Liver (tissue), 8 donors: ENCODE measurements at regions not wholly inside any gene's neighbourhood (a gene's known extent, or its start where the extent isn't known, plus 50 kb on each side); places are given as distances from the start of the nearest gene placed in this dataset.

Experiments
- DNase-seq: peaks from one replicate; pipeline ENCODE4 v3.0.0-alpha.2; 2017; ENCODE audit warnings: low spot score
- H3K27ac ChIP-seq, 2 donors: one replicate each; pipeline ENCODE4 v1.7.0; 2013; ENCODE audit warnings: inconsistent platforms in 2 of 2, low read length in 2 of 2, control low read depth in 1 of 2, low read depth in 1 of 2, mild to moderate bottlenecking in 1 of 2
- H3K27me3 ChIP-seq, 4 donors: one replicate each; pipeline versions ENCODE4 v1.6.1 to v1.7.0; 2013; ENCODE audit warnings: low read length in 3 of 4, inconsistent platforms in 1 of 4, mild to moderate bottlenecking in 1 of 4, moderate library complexity in 1 of 4; ENCODE audit not compliant: control insufficient read depth in 4 of 4, insufficient read depth in 4 of 4
- H3K36me3 ChIP-seq, 4 donors: one replicate each; pipeline versions ENCODE4 v1.6.1 to v1.7.0; 2013; ENCODE audit warnings: low read length in 3 of 4, mild to moderate bottlenecking in 3 of 4, low read depth in 1 of 4, moderate library complexity in 1 of 4; ENCODE audit not compliant: control insufficient read depth in 4 of 4, insufficient read depth in 3 of 4
- H3K4me1 ChIP-seq, 4 donors: one replicate each; pipeline versions ENCODE4 v1.6.1 to v1.7.0; 2013; ENCODE audit warnings: low read length in 3 of 4, mild to moderate bottlenecking in 3 of 4, moderate library complexity in 1 of 4; ENCODE audit not compliant: control insufficient read depth in 4 of 4, insufficient read depth in 4 of 4
- H3K4me3 ChIP-seq, 3 donors: one replicate each; pipeline versions ENCODE4 v1.6.1 to v1.7.0; 2013; ENCODE audit warnings: low read length in 3 of 3, control low read depth in 1 of 3, low read depth in 1 of 3, mild to moderate bottlenecking in 1 of 3
- H3K9ac ChIP-seq, 2 donors: one replicate each; pipeline ENCODE4 v1.7.0; 2013; ENCODE audit warnings: low read length in 2 of 2, mild to moderate bottlenecking in 2 of 2, moderate library complexity in 2 of 2, control low read depth in 1 of 2, low read depth in 1 of 2
- H3K9me3 ChIP-seq, 4 donors: one replicate each; pipeline versions ENCODE4 v1.6.1 to v1.7.0; 2013; ENCODE audit warnings: low read length in 3 of 4; ENCODE audit not compliant: control insufficient read depth in 4 of 4
- ATF3 ChIP-seq: IDR thresholded peaks from 2 replicates; pipeline ENCODE4 v1.6.1; 2016; ENCODE audit warnings: antibody characterized with exemption
- CTCF ChIP-seq: fragments of 150-350 bp; IDR thresholded peaks from 2 replicates; pipeline ENCODE4 v1.5.1; 2017; ENCODE audit warnings: improper control_type of control experiment, low read depth, low read length; ENCODE audit not compliant: missing input control
- EGR1 ChIP-seq, 2 donors: IDR thresholded peaks; 2 replicates each; pipeline ENCODE4 v1.6.1; 2016 to 2018; ENCODE audit warnings: antibody characterized with exemption in 2 of 2, low read depth in 2 of 2
- FOXA2 ChIP-seq: IDR thresholded peaks from 2 replicates; pipeline ENCODE4 v1.6.1; 2016; ENCODE audit warnings: antibody characterized with exemption
- GABPA ChIP-seq, 2 donors: IDR thresholded peaks in 1 of 2; conservative IDR thresholded peaks in 1 of 2; 2 replicates each; pipeline ENCODE4 v1.6.1; 2016; ENCODE audit warnings: antibody characterized with exemption in 2 of 2, mild to moderate bottlenecking in 1 of 2, moderate library complexity in 1 of 2
- HNF4A ChIP-seq, 2 donors: conservative IDR thresholded peaks; 2 replicates each; pipeline ENCODE4 v1.6.1; 2016; ENCODE audit warnings: antibody characterized with exemption in 2 of 2, mild to moderate bottlenecking in 2 of 2
- HNF4G ChIP-seq: IDR thresholded peaks from 2 replicates; pipeline ENCODE4 v1.6.1; 2016; ENCODE audit warnings: antibody characterized with exemption
- JUND ChIP-seq, 2 donors: IDR thresholded peaks; 2 replicates each; pipeline ENCODE4 v1.6.1; 2016; ENCODE audit warnings: antibody characterized with exemption in 2 of 2
- MAX ChIP-seq: IDR thresholded peaks from 2 replicates; pipeline ENCODE4 v1.6.1; 2016; ENCODE audit warnings: antibody characterized with exemption
- NR2F2 ChIP-seq: IDR thresholded peaks from 2 replicates; pipeline ENCODE4 v1.6.1; 2016; ENCODE audit warnings: antibody characterized with exemption
- RAD21 ChIP-seq, 2 donors: IDR thresholded peaks; 2 replicates each; pipeline ENCODE4 v1.6.1; 2016; ENCODE audit warnings: antibody characterized with exemption in 2 of 2, mild to moderate bottlenecking in 2 of 2
- REST ChIP-seq: IDR thresholded peaks from 2 replicates; pipeline ENCODE4 v1.6.1; 2016; ENCODE audit warnings: antibody characterized with exemption, mild to moderate bottlenecking
- RXRA ChIP-seq, 2 donors: IDR thresholded peaks; 2 replicates each; pipeline ENCODE4 v1.6.1; 2017 to 2018; ENCODE audit warnings: antibody characterized with exemption in 2 of 2, mild to moderate bottlenecking in 1 of 2
- SP1 ChIP-seq: IDR thresholded peaks from 2 replicates; pipeline ENCODE4 v1.6.1; 2018; ENCODE audit warnings: antibody characterized with exemption, mild to moderate bottlenecking
- TAF1 ChIP-seq: conservative IDR thresholded peaks from 2 replicates; pipeline ENCODE4 v1.6.1; 2016; ENCODE audit warnings: antibody characterized with exemption, mild to moderate bottlenecking
- YY1 ChIP-seq: IDR thresholded peaks from 2 replicates; pipeline ENCODE4 v1.6.1; 2016; ENCODE audit warnings: antibody characterized with exemption, mild to moderate bottlenecking
- ZBTB33 ChIP-seq: IDR thresholded peaks from 2 replicates; pipeline ENCODE4 v1.6.1; 2016; ENCODE audit warnings: antibody characterized with exemption
- WGBS: extraction: QIAGEN DNeasy Blood & Tissue Kit; methylation state at CpG from one replicate; pipeline ENCODE4 v1.1.7; 2013; 5-methylcytosine and 5-hydroxymethylcytosine counted together
- donor health status: healthy.
- donor health status: healthy.
- donor health status: healthy.
- donor health status: healthy.
- donor health status: healthy.

GRCh38 chr9:71629578-71630215 is 138.6 kb downstream of the CEMIP2 start:
- Histone ChIP-seq H3K27ac (no peak overlapping the region), H3K9ac (no peak overlapping the region), H3K27me3 (no peaks in the 10 kb centered on the region), H3K4me1 (peaks cover 0 to 4% (median 0%) of the 10 kb centered on the region in 4 donors), H3K36me3 (no peaks in the 10 kb centered on the region), H3K9me3 (no peaks in the 10 kb centered on the region), H3K4me3 (no peak overlapping the region)
- no peak for DNase-seq
- TF ChIP-seq TAF1 = no peak
- no peak for TF ChIP-seq YY1
- TF ChIP-seq JUND (IDR thresholded peaks at IDR 0.05) = no peak
- TF ChIP-seq MAX = no peak
- no peak for TF ChIP-seq EGR1 (IDR thresholded peaks at IDR 0.05; ENCODE audit: low read depth in 2 of 2)
- no peak for TF ChIP-seq FOXA2
- no peak for TF ChIP-seq CTCF
- TF ChIP-seq REST = no peak
- TF ChIP-seq SP1 = no peak
- no peak for TF ChIP-seq RAD21 (IDR thresholded peaks at IDR 0.05)
- TF ChIP-seq ATF3 = no peak
- TF ChIP-seq HNF4A (conservative IDR thresholded peaks at IDR 0.05) = no peak
- no peak for TF ChIP-seq RXRA (IDR thresholded peaks at IDR 0.05)
- no peak for TF ChIP-seq ZBTB33
- no peak for TF ChIP-seq NR2F2
- TF ChIP-seq GABPA (IDR thresholded peaks at IDR 0.05 in 1 of 2, conservative IDR thresholded peaks at IDR 0.05 in 1 of 2) = no peak
- TF ChIP-seq HNF4G = no peak
- WGBS = 57% methylated on average over 3 of the region's 3 CpGs
